ENCODE measurements at regions not wholly inside any gene's neighbourhood (a gene's known extent, or its start where the extent isn't known, plus 50 kb on each side); places are given as distances from the start of the nearest gene placed in this dataset.

GRCh38 chr3:132189601-132190000, 127.6 kb upstream of the ACP3 start:
- no peak for DNase-seq (ENCODE audit: low spot score)

- DNase-seq (ENCODE audit: low spot score): no peak
These were observed 121.1 kb upstream of the ACP3 start for GRCh38 chr3:132196113-132196512.

- DNase-seq (ENCODE audit: low spot score): no peak
These were observed 118.7 kb upstream of the ACP3 start for GRCh38 chr3:132198516-132198915.

- DNase-seq (ENCODE audit: low spot score): no peak
These were observed 117.8 kb upstream of the ACP3 start for GRCh38 chr3:132199451-132199850.

GRCh38 chr3:132202586-132202985, 114.6 kb upstream of the ACP3 start:
- DNase-seq (ENCODE audit: low spot score): no peak

- DNase-seq (ENCODE audit: low spot score): no peak
These were observed 113.2 kb upstream of the ACP3 start for GRCh38 chr3:132203889-132204596.

GRCh38 chr3:132205609-132206008, 111.6 kb upstream of the ACP3 start:
- DNase-seq (ENCODE audit: low spot score): no peak

GRCh38 chr3:132209855-132210254, 107.4 kb upstream of the ACP3 start:
- DNase-seq (ENCODE audit: low spot score): no peak

- no peak for DNase-seq (ENCODE audit: low spot score)
These were observed 106.5 kb upstream of the ACP3 start for GRCh38 chr3:132210476-132211346.

GRCh38 chr3:132211896-132212295, 105.3 kb upstream of the ACP3 start:
- DNase-seq (ENCODE audit: low spot score): no peak

GRCh38 chr3:132218817-132219755, 98.1 kb upstream of the ACP3 start:
- DNase-seq (ENCODE audit: low spot score): no peak

- no peak for DNase-seq (ENCODE audit: low spot score)
These were observed 96.2 kb upstream of the ACP3 start for GRCh38 chr3:132220986-132221385.

- no peak for DNase-seq (ENCODE audit: low spot score)
These were observed 94.2 kb upstream of the ACP3 start for GRCh38 chr3:132222868-132223538.

- no peak for DNase-seq (ENCODE audit: low spot score)
These were observed 91.5 kb upstream of the ACP3 start for GRCh38 chr3:132225664-132226063.

- no peak for DNase-seq (ENCODE audit: low spot score)
These were observed 88.3 kb upstream of the ACP3 start for GRCh38 chr3:132228923-132229322.

- no peak for DNase-seq (ENCODE audit: low spot score)
These were observed 87.6 kb upstream of the ACP3 start for GRCh38 chr3:132229641-132230040.

- DNase-seq (ENCODE audit: low spot score): no peak
These were observed 86.8 kb upstream of the ACP3 start for GRCh38 chr3:132230156-132231000.

GRCh38 chr3:132231633-132232032, 85.6 kb upstream of the ACP3 start:
- no peak for DNase-seq (ENCODE audit: low spot score)

- DNase-seq (ENCODE audit: low spot score): no peak
These were observed 84.9 kb upstream of the ACP3 start for GRCh38 chr3:132232231-132232792.

Measured in CD4-positive, alpha-beta T cell treated with Interleukin-15 for 4 hours (primary cell).